Fibroblast of lung (primary cell): ENCODE measurements at regions not wholly inside any gene's neighbourhood (a gene's known extent, or its start where the extent isn't known, plus 50 kb on each side); places are given as distances from the start of the nearest gene placed in this dataset.

Experiments used
- CTCF ChIP-seq, 2 donors: IDR thresholded peaks in 1 of 2; conservative IDR thresholded peaks in 1 of 2; 1 replicate in 1 of 2; 2 replicates in 1 of 2; pipeline ENCODE4 v1.5.1; 2011 to 2012; ENCODE audit warnings: low read length in 2 of 2, control low read depth in 1 of 2, inconsistent platforms in 1 of 2, low read depth in 1 of 2, mild to moderate bottlenecking in 1 of 2
- EZH2 ChIP-seq: IDR thresholded peaks from 2 replicates; pipeline ENCODE4 v1.5.1; 2012; ENCODE audit warnings: low read length, control low read depth, mild to moderate bottlenecking; ENCODE audit errors: missing control alignments

- TF ChIP-seq CTCF (conservative IDR thresholded peaks at IDR 0.05 in 1 of 2, IDR thresholded peaks at IDR 0.05 in 1 of 2; ENCODE audit: low read depth in 1 of 2, low read length in 2 of 2) (no peak), EZH2 (no peak)
Observed at GRCh38 chr16:17939122-17939536, 397.4 kb downstream of the NPIPA8 start.
